ENCODE measurements at regions not wholly inside any gene's neighbourhood (a gene's known extent, or its start where the extent isn't known, plus 50 kb on each side); places are given as distances from the start of the nearest gene placed in this dataset.

DNA sequence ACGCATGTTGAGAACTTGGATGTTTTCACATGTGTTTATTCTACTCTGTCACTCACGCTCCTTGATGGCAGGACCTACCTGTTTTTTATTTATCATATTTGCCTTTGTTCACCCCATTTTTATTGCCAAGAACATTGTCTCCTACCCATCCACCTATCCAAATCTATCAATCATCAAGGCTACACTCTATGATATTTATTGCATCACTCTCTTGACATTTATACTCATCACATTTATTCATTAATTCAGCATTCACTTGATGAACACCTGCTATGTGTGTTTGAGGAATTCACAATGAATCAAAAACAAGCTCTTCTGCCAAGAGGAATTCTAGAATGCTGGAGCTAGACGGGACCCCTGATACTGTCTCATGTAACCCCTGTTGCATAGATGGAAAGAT lies 94.5 kb upstream of the ZNF469 start:
- peaks cover 0 to 15% (median 8%) of the 10 kb centered on the region in 3 experiments; a peak in 5 of 7 replicates for H3K36me3 Mint-ChIP-seq (ENCODE audit: insufficient read depth in 1 of 3, low read depth in 3 of 3)
- peaks cover 34% of the 10 kb centered on the region for H3K9me3 ChIP-seq (ENCODE audit: control insufficient read depth, low read depth, low read length)
- peaks cover 21 to 33% of the 10 kb centered on the region in 2 experiments for H3K9me3 Mint-ChIP-seq
- no peak overlapping the region for H4K91ac ChIP-seq (ENCODE audit: insufficient read length, low read depth, low read length)
- H2BK12ac ChIP-seq (ENCODE audit: insufficient read length, low read depth, low read length) = no peak overlapping the region
- H3K27ac ChIP-seq (ENCODE audit: insufficient read length, low read depth, low read length) = no peak overlapping the region
- TF ChIP-seq, protein P1, sequence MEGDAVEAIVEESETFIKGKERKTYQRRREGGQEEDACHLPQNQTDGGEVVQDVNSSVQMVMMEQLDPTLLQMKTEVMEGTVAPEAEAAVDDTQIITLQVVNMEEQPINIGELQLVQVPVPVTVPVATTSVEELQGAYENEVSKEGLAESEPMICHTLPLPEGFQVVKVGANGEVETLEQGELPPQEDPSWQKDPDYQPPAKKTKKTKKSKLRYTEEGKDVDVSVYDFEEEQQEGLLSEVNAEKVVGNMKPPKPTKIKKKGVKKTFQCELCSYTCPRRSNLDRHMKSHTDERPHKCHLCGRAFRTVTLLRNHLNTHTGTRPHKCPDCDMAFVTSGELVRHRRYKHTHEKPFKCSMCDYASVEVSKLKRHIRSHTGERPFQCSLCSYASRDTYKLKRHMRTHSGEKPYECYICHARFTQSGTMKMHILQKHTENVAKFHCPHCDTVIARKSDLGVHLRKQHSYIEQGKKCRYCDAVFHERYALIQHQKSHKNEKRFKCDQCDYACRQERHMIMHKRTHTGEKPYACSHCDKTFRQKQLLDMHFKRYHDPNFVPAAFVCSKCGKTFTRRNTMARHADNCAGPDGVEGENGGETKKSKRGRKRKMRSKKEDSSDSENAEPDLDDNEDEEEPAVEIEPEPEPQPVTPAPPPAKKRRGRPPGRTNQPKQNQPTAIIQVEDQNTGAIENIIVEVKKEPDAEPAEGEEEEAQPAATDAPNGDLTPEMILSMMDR (conservative IDR thresholded peaks at IDR 0.05) = no peak
- no peak overlapping the region for H3K4ac ChIP-seq (ENCODE audit: low read depth, low read length)
- H2BK5ac ChIP-seq (ENCODE audit: insufficient read length, low read length) = no peak overlapping the region
- no peak overlapping the region for H2BK20ac ChIP-seq (ENCODE audit: low read depth, low read length, poor library complexity, severe bottlenecking)
- WGBS (ENCODE audit: extremely low coverage, insufficient read length, low lambda C conversion rate) = no CpG with 5 or more reads among the region's 3 CpGs
- H4K5ac ChIP-seq (ENCODE audit: insufficient read length, low read depth, low read length) = no peak overlapping the region
- no peak overlapping the region for H2AFZ ChIP-seq (ENCODE audit: low read length)
- no peaks in the 10 kb centered on the region for H4K20me1 ChIP-seq (ENCODE audit: control insufficient read depth, insufficient read depth, insufficient read length)
- H3K4me2 ChIP-seq (ENCODE audit: insufficient read depth, insufficient read length, low read length) = no peak overlapping the region
- H3K23me2 ChIP-seq (ENCODE audit: insufficient read length, low read depth, low read length, poor library complexity, severe bottlenecking) = peaks cover 3% of the 10 kb centered on the region
- no peak overlapping the region for H3K14ac ChIP-seq (ENCODE audit: insufficient read depth, low read length)
- no peaks in the 10 kb centered on the region for H3K27me3 ChIP-seq (ENCODE audit: insufficient read depth, low read length)
- H3K4me1 Mint-ChIP-seq = no peaks in the 10 kb centered on the region
- DNase-seq = no peak
- H3K23ac ChIP-seq (ENCODE audit: insufficient read length, low read depth, low read length) = no peak overlapping the region
- H3K27ac Mint-ChIP-seq = no peak overlapping the region
- H2BK120ac ChIP-seq (ENCODE audit: low read depth, low read length, poor library complexity, severe bottlenecking) = no peak overlapping the region
- no peaks in the 10 kb centered on the region for H3K4me1 ChIP-seq (ENCODE audit: insufficient read depth, low read length)
- H4K8ac ChIP-seq (replicated peaks; ENCODE audit: insufficient read length, low read depth, low read length) = no peak overlapping the region
- no peak overlapping the region for H3K4me3 Mint-ChIP-seq
- H3K9ac ChIP-seq (ENCODE audit: extremely low read depth, insufficient read length, low read length) = no peak overlapping the region
- no peak overlapping the region for H2AK5ac ChIP-seq (ENCODE audit: insufficient read length, low read length)
- H3T11ph ChIP-seq (ENCODE audit: low read length) = no peak overlapping the region
- no peak overlapping the region for H3K18ac ChIP-seq (ENCODE audit: insufficient read length, low read depth, low read length)
- no peak overlapping the region for H2BK15ac ChIP-seq (ENCODE audit: low read depth, low read length)
- H3K79me1 ChIP-seq (ENCODE audit: insufficient read depth, low read depth, low read length, poor library complexity, severe bottlenecking) = no peaks in the 10 kb centered on the region
- peaks cover 3% of the 10 kb centered on the region for H3K27me3 Mint-ChIP-seq (ENCODE audit: low read depth)
- no peak overlapping the region for H3K56ac ChIP-seq (ENCODE audit: insufficient read length, low read depth, low read length)
- H3K79me2 ChIP-seq (ENCODE audit: insufficient read depth, low read length) = no peaks in the 10 kb centered on the region

Data from H9 (cell line).